ENCODE measurements at regions not wholly inside any gene's neighbourhood (a gene's known extent, or its start where the extent isn't known, plus 50 kb on each side); places are given as distances from the start of the nearest gene placed in this dataset.

- DNase-seq (ENCODE audit: low read depth): no peak
- no peak overlapping the region for H3K4me3 ChIP-seq (ENCODE audit: low read depth, low read length)
Measured at GRCh38 chr10:88057720-88058119, 194.3 kb downstream of the PTEN start.

- H3K4me3 ChIP-seq (ENCODE audit: low read depth, low read length): no peak overlapping the region
- no peak for DNase-seq (ENCODE audit: low read depth)
Measured at GRCh38 chr10:88058750-88059149, 195.3 kb downstream of the PTEN start.

GRCh38 chr10:88059190-88059589 is 195.8 kb downstream of the PTEN start:
- DNase-seq (ENCODE audit: low read depth): no peak
- H3K4me3 ChIP-seq (ENCODE audit: low read depth, low read length): no peak overlapping the region

- H3K4me3 ChIP-seq (ENCODE audit: low read depth, low read length): no peak overlapping the region
- DNase-seq (ENCODE audit: low read depth): no peak
Measured at GRCh38 chr10:88060762-88061161, 197.3 kb downstream of the PTEN start.

GRCh38 chr10:88062385-88062784 is 199.0 kb downstream of the PTEN start:
- DNase-seq (ENCODE audit: low read depth): no peak
- no peak overlapping the region for H3K4me3 ChIP-seq (ENCODE audit: low read depth, low read length)

- no peak overlapping the region for H3K4me3 ChIP-seq (ENCODE audit: low read depth, low read length)
- DNase-seq (ENCODE audit: low read depth): no peak
Measured at GRCh38 chr10:88062798-88063472, 199.5 kb downstream of the PTEN start.

- H3K4me3 ChIP-seq (ENCODE audit: low read depth, low read length): no peak overlapping the region
- DNase-seq (ENCODE audit: low read depth): no peak
Measured at GRCh38 chr10:88063861-88064557, 200.6 kb downstream of the PTEN start.

- no peak overlapping the region for H3K4me3 ChIP-seq (ENCODE audit: low read depth, low read length)
- peak; percentile 72 for DNase-seq (ENCODE audit: low read depth)
Measured at GRCh38 chr10:88064608-88065382, 201.4 kb downstream of the PTEN start.

GRCh38 chr10:88065383-88066049 is 202.1 kb downstream of the PTEN start:
- H3K4me3 ChIP-seq (ENCODE audit: low read depth, low read length): no peak overlapping the region
- DNase-seq (ENCODE audit: low read depth): no peak

GRCh38 chr10:88066319-88066718 is 202.9 kb downstream of the PTEN start:
- no peak overlapping the region for H3K4me3 ChIP-seq (ENCODE audit: low read depth, low read length)
- DNase-seq (ENCODE audit: low read depth): no peak

- no peak overlapping the region for H3K4me3 ChIP-seq (ENCODE audit: low read depth, low read length)
- DNase-seq (ENCODE audit: low read depth): no peak
Measured at GRCh38 chr10:88066876-88067275, 203.5 kb downstream of the PTEN start.

GRCh38 chr10:88067737-88068136 is 204.3 kb downstream of the PTEN start:
- no peak overlapping the region for H3K4me3 ChIP-seq (ENCODE audit: low read depth, low read length)
- DNase-seq (ENCODE audit: low read depth): no peak

- DNase-seq (ENCODE audit: low read depth): no peak
- no peak overlapping the region for H3K4me3 ChIP-seq (ENCODE audit: low read depth, low read length)
Measured at GRCh38 chr10:88069338-88069737, 205.9 kb downstream of the PTEN start.

GRCh38 chr10:88070080-88070880 is 206.9 kb downstream of the PTEN start:
- DNase-seq (ENCODE audit: low read depth): peak; percentile 69
- no peak overlapping the region for H3K4me3 ChIP-seq (ENCODE audit: low read depth, low read length)

- no peak for DNase-seq (ENCODE audit: low read depth)
- no peak overlapping the region for H3K4me3 ChIP-seq (ENCODE audit: low read depth, low read length)
Measured at GRCh38 chr10:88071879-88072278, 208.5 kb downstream of the PTEN start.

GRCh38 chr10:88073682-88074081 is 210.3 kb downstream of the PTEN start:
- no peak for DNase-seq (ENCODE audit: low read depth)
- H3K4me3 ChIP-seq (ENCODE audit: low read depth, low read length): no peak overlapping the region

- H3K4me3 ChIP-seq (ENCODE audit: low read depth, low read length): no peak overlapping the region
- DNase-seq (ENCODE audit: low read depth): no peak
Measured at GRCh38 chr10:88074971-88075370, 211.5 kb downstream of the PTEN start.

- DNase-seq (ENCODE audit: low read depth): no peak
- H3K4me3 ChIP-seq (ENCODE audit: low read depth, low read length): no peak overlapping the region
Measured at GRCh38 chr10:88076027-88076880, 212.8 kb downstream of the PTEN start.

All from skeletal muscle cell (primary cell).